HTR-8/SVneo (cell line): ENCODE measurements at regions not wholly inside any gene's neighbourhood (a gene's known extent, or its start where the extent isn't known, plus 50 kb on each side); places are given as distances from the start of the nearest gene placed in this dataset.

Experiments
- DNase-seq: peaks from one replicate; pipeline ENCODE4 v3.0.0; 2011; ENCODE audit warnings: low spot score, mixed read lengths; ENCODE audit not compliant: insufficient read length
- FAIRE-seq: peaks from 2 replicates; lab custom pipeline; 2011; peaks lifted over from hg19 to GRCh38; lab: Jason Lieb, UNC

DNA sequence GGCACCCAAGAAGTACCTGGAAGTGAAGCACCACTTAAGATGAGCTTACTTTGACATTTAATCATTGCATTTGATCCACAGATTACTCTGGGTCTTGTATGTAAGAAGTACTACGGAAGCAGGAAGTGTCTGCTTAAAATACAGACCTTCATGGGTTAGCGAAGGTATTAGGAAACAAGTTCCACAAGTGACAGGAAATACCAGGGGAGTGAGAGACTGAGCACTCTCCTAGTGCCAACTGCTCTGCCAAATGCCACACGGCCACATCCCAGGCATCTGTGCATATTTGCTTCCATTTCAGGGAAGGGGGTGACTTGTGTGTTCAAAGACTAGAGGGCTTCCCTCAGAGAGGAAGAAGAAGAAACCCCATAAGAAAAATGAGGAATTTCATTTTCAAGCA, 57.2 kb upstream of the ANK3 start:
- DNase-seq: no peak
- FAIRE-seq: no peak

DNA sequence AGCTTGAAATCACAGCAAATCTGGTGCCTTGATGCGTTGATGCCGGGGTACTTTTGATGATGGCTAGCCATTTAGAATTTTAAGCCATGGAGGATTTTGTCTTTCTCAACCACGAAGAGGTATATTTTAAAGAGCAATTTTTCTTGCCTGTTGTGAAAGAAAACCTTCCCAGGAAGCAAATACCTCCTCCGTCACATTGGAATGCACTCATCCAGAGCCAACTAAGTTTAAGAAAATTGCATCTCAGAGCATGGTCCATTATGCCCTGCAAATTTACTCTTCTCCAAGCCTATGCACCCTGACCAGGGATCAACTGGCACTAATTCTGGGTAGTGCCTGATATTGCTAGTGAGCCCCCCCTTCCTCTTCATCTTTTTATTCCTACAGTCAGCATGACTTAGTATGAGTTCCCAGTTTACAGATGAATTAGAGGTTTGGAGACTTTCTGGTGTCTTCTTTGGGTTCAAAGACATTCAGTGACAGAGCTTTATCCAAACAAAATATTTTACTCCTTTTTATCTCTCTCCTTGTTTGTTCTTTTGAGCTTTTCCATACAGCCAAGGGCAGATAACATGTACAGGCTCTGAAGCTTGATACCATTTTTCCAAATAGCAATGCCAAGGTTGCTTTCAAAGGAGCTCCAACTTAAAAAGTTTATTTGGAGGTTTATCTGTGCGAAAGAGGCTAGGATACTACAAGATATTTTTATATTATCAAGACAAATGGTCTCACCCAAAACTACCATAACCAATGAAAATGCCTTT, 56.6 kb upstream of the ANK3 start:
- DNase-seq (no peak), FAIRE-seq (no peak)

DNA sequence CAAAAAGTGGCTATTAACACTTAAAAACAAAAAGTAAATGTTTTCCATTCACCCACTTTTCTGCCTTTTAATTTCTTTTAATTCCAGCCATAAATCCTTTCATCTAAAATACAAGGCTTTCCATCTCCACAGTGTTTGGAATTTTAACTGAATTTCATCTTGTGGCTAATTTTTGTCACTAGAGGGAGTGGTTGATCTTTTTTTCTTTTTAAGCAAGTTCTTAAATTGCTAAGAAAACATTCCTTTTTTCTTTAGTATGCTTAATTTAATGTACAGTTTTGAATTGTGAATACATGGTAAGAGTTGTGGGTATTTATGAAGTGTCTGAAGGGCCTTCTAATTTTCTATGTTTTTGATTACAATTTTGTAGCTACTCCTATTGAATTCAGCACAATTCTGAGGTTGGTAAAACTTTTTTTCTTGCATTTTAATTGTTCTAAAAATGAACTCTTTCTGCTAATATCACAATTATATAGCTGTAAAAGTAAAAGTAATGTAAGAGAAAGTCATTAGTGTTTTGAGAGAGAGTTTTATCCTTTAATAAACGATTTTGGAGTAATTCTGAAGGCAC, 54.9 kb upstream of the ANK3 start:
- DNase-seq (no peak), FAIRE-seq (no peak)

DNA sequence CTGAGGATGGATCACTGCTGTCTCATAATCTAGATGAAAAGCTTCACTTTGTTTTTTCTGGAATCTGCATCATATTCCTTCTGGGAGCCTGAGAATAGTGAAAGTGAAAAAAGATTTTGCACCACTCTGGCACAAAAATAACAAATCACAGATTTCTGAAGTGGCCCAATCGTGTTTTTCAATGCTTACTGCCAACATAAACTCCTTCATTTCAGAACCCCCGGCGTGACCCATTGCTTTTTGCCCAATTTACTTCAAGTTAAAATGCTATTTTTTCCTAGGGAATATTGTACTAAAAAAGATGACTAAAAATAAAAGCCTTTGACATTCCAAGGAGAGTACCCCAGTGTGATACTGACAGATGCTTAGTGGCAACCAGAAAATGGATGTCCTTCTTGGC, 53.7 kb upstream of the ANK3 start:
- DNase-seq: no peak
- FAIRE-seq: no peak

GRCh38 chr10:60441515-60441914, 51.8 kb upstream of the ANK3 start:
- DNase-seq (no peak), FAIRE-seq (no peak)

DNA sequence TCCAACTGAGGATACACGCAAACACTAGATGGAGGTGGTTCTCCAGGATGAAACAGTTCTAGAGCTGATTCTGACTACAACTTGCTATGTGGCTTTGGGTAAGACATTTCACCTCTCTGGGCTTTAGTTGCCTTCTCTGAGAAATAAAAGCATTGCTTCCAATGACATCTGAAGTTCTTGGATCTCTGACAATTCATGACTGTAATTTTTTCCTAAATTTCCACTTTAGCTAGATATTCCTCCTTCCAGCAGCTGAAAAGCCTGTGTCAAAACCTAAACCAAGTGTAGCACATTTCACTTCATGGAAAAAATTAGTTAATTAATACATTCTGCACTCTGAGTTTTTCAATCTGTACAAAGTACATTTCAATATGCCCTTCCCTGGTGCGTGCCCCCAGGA, 50.0 kb upstream of the ANK3 start:
- DNase-seq (no peak), FAIRE-seq (no peak)
